Endodermal cell (in vitro differentiated cells): ENCODE measurements at regions not wholly inside any gene's neighbourhood (a gene's known extent, or its start where the extent isn't known, plus 50 kb on each side); places are given as distances from the start of the nearest gene placed in this dataset.

ENCODE experiments used
- DNase-seq: peaks from one replicate; pipeline ENCODE4 v3.0.0-alpha.2; 2017
- H3K27ac ChIP-seq: 2 replicates; pipeline ENCODE4 v1.5.1; 2013; ENCODE audit warnings: mild to moderate bottlenecking, low read depth, low read length, moderate library complexity
- H3K27me3 ChIP-seq: 2 replicates; pipeline ENCODE4 v1.6.1; 2013; ENCODE audit warnings: mild to moderate bottlenecking, low read length, moderate library complexity; ENCODE audit not compliant: insufficient read depth, control insufficient read depth, poor library complexity, severe bottlenecking
- H3K36me3 ChIP-seq: 2 replicates; pipeline ENCODE4 v1.7.0; 2013; ENCODE audit warnings: mild to moderate bottlenecking, low read length, moderate library complexity; ENCODE audit not compliant: control insufficient read depth, insufficient read depth
- H3K4me1 ChIP-seq: one replicate; pipeline ENCODE4 v1.7.0; 2013; ENCODE audit warnings: low read length; ENCODE audit not compliant: control insufficient read depth, insufficient read depth
- H3K4me3 ChIP-seq: 2 replicates; pipeline ENCODE4 v1.5.1; 2013; ENCODE audit warnings: mild to moderate bottlenecking, low read length, moderate library complexity
- H3K9ac ChIP-seq: 2 replicates; pipeline ENCODE4 v1.6.1; 2013; ENCODE audit warnings: mild to moderate bottlenecking, low read length, moderate library complexity; ENCODE audit not compliant: poor library complexity, severe bottlenecking; ENCODE audit errors: extremely low read depth
- H3K9me3 ChIP-seq: 2 replicates; pipeline ENCODE4 v1.6.1; 2013; ENCODE audit warnings: mild to moderate bottlenecking, low read length, moderate library complexity; ENCODE audit not compliant: control insufficient read depth
- H3K27ac Mint-ChIP-seq: 2 replicates; pipeline ENCODE4 v1.8.0; 2020; ENCODE audit warnings: mixed read lengths
- H3K27me3 Mint-ChIP-seq: 2 replicates; pipeline ENCODE4 v1.8.0; 2021; ENCODE audit warnings: mild to moderate bottlenecking, mixed read lengths; ENCODE audit not compliant: insufficient read depth
- H3K36me3 Mint-ChIP-seq: 2 replicates; pipeline ENCODE4 v1.8.0; 2020; ENCODE audit warnings: low read depth, mixed read lengths
- H3K4me1 Mint-ChIP-seq: 2 replicates; pipeline ENCODE4 v1.8.0; 2020; ENCODE audit warnings: mixed read lengths
- H3K4me3 Mint-ChIP-seq: 2 replicates; pipeline ENCODE4 v1.8.0; 2020; ENCODE audit warnings: mild to moderate bottlenecking, moderate library complexity, mixed read lengths
- H3K9me3 Mint-ChIP-seq: 2 replicates; pipeline ENCODE4 v1.8.0; 2020; ENCODE audit warnings: mild to moderate bottlenecking, mixed read lengths
- CTCF ChIP-seq: fragments of 200-600 bp; sonication (generic); conservative IDR thresholded peaks from 2 replicates; pipeline ENCODE4 v1.5.0; 2021; ENCODE audit warnings: antibody characterized with exemption, mild to moderate bottlenecking
- WGBS, 2 experiments: methylation state at CpG; one replicate each; pipeline versions ENCODE4 v1.1.5 to v1.1.7; 2013; ENCODE audit warnings: missing lambda C conversion rate in 2 of 2, mixed read lengths in 1 of 2; ENCODE audit not compliant: insufficient coverage in 1 of 2, insufficient read length in 1 of 2; 5-methylcytosine and 5-hydroxymethylcytosine counted together

- peak overlapping the region; percentile 68 for H3K27ac Mint-ChIP-seq
- peaks cover 15% of the 10 kb centered on the region for H3K4me1 Mint-ChIP-seq
- 79% methylated on average over 8 to 14 of the region's 14 CpGs for WGBS, 2 experiments
- no peak for TF ChIP-seq CTCF
- H3K4me1 ChIP-seq, result no peaks in the 10 kb centered on the region
- H3K4me3 ChIP-seq, result no peak overlapping the region
- no peak overlapping the region for H3K27ac ChIP-seq
- peak; percentile 53 for DNase-seq
- H3K9me3 ChIP-seq, result peaks cover 34% of the 10 kb centered on the region
- no peaks in the 10 kb centered on the region for H3K27me3 Mint-ChIP-seq
- no peak overlapping the region for H3K4me3 Mint-ChIP-seq
- H3K9me3 Mint-ChIP-seq, result peaks cover 34% of the 10 kb centered on the region
- no peaks in the 10 kb centered on the region for H3K27me3 ChIP-seq
- H3K36me3 ChIP-seq, result peaks cover 4% of the 10 kb centered on the region
- H3K9ac ChIP-seq, result no peak overlapping the region
- H3K36me3 Mint-ChIP-seq, result peaks cover 34% of the 10 kb centered on the region
Measured at GRCh38 chr1:38370716-38371504, 324.3 kb upstream of the POU3F1 start.

GRCh38 chr1:38365242-38365641 lies 318.6 kb upstream of the POU3F1 start:
- 92% methylated on average over 1 of the region's 1 CpG; no CpG with 5 or more reads in 1 of the 2 experiments for WGBS, 2 experiments
- Histone ChIP-seq H3K9ac (no peak overlapping the region), H3K4me3 (no peak overlapping the region), H3K36me3 (no peaks in the 10 kb centered on the region), H3K9me3 (no peaks in the 10 kb centered on the region), H3K27ac (no peak overlapping the region), H3K4me1 (no peaks in the 10 kb centered on the region), H3K27me3 (no peaks in the 10 kb centered on the region)
- Mint-ChIP-seq H3K27ac (no peak overlapping the region), H3K36me3 (peaks cover 7% of the 10 kb centered on the region), H3K27me3 (peaks cover 2% of the 10 kb centered on the region), H3K4me1 (peaks cover 6% of the 10 kb centered on the region), H3K9me3 (no peaks in the 10 kb centered on the region), H3K4me3 (no peak overlapping the region)
- DNase-seq, result no peak
- TF ChIP-seq CTCF, result no peak

- no peak for DNase-seq
- Histone ChIP-seq H3K4me3 (no peak overlapping the region), H3K27ac (no peak overlapping the region), H3K36me3 (no peaks in the 10 kb centered on the region), H3K4me1 (no peaks in the 10 kb centered on the region), H3K27me3 (no peaks in the 10 kb centered on the region), H3K9me3 (no peaks in the 10 kb centered on the region), H3K9ac (no peak overlapping the region)
- Mint-ChIP-seq H3K27me3 (peaks cover 2% of the 10 kb centered on the region), H3K4me3 (no peak overlapping the region), H3K9me3 (no peaks in the 10 kb centered on the region), H3K4me1 (peaks cover 4% of the 10 kb centered on the region), H3K27ac (no peak overlapping the region), H3K36me3 (peaks cover 12% of the 10 kb centered on the region)
- no peak for TF ChIP-seq CTCF
- WGBS, 2 experiments, result 87 to 90% methylated on average over 5 to 6 of the region's 6 CpGs
Measured at GRCh38 chr1:38361566-38361965, 315.0 kb upstream of the POU3F1 start.
